ENCODE measurements at regions not wholly inside any gene's neighbourhood (a gene's known extent, or its start where the extent isn't known, plus 50 kb on each side); places are given as distances from the start of the nearest gene placed in this dataset.

GRCh38 chr14:96146131-96146771 lies 58.4 kb upstream of the BDKRB2 start:
- H3K9me3 ChIP-seq (ENCODE audit: control insufficient read depth, low read depth, low read length) = no peaks in the 10 kb centered on the region
- H3K27ac ChIP-seq (ENCODE audit: control insufficient read depth, insufficient read depth, low read length) = no peak overlapping the region
- no peak overlapping the region for H3K4me2 ChIP-seq (ENCODE audit: control insufficient read depth, extremely low read depth, insufficient read depth, low read depth, low read length)
- H3K4me3 ChIP-seq (ENCODE audit: control insufficient read depth in 2 of 3, extremely low read depth in 1 of 3, insufficient read depth in 2 of 3, low read depth in 1 of 3, low read length in 3 of 3) = no peak overlapping the region
- H3K36me3 ChIP-seq (ENCODE audit: control insufficient read depth in 2 of 2, extremely low read depth in 1 of 2, insufficient read depth in 2 of 2, low read length in 2 of 2) = no peaks in the 10 kb centered on the region
- TF ChIP-seq CTCF (optimal IDR thresholded peaks at IDR 0.05 in 1 of 3, IDR thresholded peaks at IDR 0.05 in 1 of 3, conservative IDR thresholded peaks at IDR 0.05 in 1 of 3; ENCODE audit: extremely low read depth in 1 of 3, insufficient read depth in 2 of 3, low read length in 3 of 3) = no peak
- TF ChIP-seq EZH2 (IDR thresholded peaks at IDR 0.05; ENCODE audit: low read length) = no peak
- no peak overlapping the region for H2AFZ ChIP-seq (ENCODE audit: control insufficient read depth, low read length)
- peak; percentile 5 for FAIRE-seq
- H3K9me1 ChIP-seq (ENCODE audit: control insufficient read depth, extremely low read depth, insufficient read depth, low read length) = no peaks in the 10 kb centered on the region
- H3K4me1 ChIP-seq (ENCODE audit: control insufficient read depth, extremely low read depth, insufficient read depth, low read length) = no peaks in the 10 kb centered on the region
- no peaks in the 10 kb centered on the region for H3K79me2 ChIP-seq (ENCODE audit: control insufficient read depth, insufficient read depth, low read length)
- DNase-seq (ENCODE audit: low read depth, low spot score) = no peak
- peaks cover 4% of the 10 kb centered on the region for H3K27me3 ChIP-seq (ENCODE audit: control insufficient read depth, extremely low read depth, insufficient read depth, low read length)
- no peaks in the 10 kb centered on the region for H4K20me1 ChIP-seq (ENCODE audit: control insufficient read depth, extremely low read depth, insufficient read depth, low read length)
- dilution Hi-C loops (cut with MboI; ENCODE audit: extremely low pct_ligation_motif_present, low sequenced_read_pairs) = no loop called here
- H3K9ac ChIP-seq (ENCODE audit: control insufficient read depth, extremely low read depth, insufficient read depth, low read length) = no peak overlapping the region

GRCh38 chr14:96148631-96149030 lies 56.0 kb upstream of the BDKRB2 start:
- TF ChIP-seq CTCF (optimal IDR thresholded peaks at IDR 0.05 in 1 of 3, IDR thresholded peaks at IDR 0.05 in 1 of 3, conservative IDR thresholded peaks at IDR 0.05 in 1 of 3; ENCODE audit: extremely low read depth in 1 of 3, insufficient read depth in 2 of 3, low read length in 3 of 3) (no peak), EZH2 (IDR thresholded peaks at IDR 0.05; ENCODE audit: low read length) (no peak)

More at GRCh38 chr14:96148631-96149030, 56.0 kb upstream of the BDKRB2 start:
- Histone ChIP-seq H3K79me2 (ENCODE audit: control insufficient read depth, insufficient read depth, low read length) (no peaks in the 10 kb centered on the region), H3K9me1 (ENCODE audit: control insufficient read depth, extremely low read depth, insufficient read depth, low read length) (no peaks in the 10 kb centered on the region), H3K36me3 (ENCODE audit: control insufficient read depth in 2 of 2, extremely low read depth in 1 of 2, insufficient read depth in 2 of 2, low read length in 2 of 2) (no peaks in the 10 kb centered on the region), H4K20me1 (ENCODE audit: control insufficient read depth, extremely low read depth, insufficient read depth, low read length) (no peaks in the 10 kb centered on the region), H3K4me3 (ENCODE audit: control insufficient read depth in 2 of 3, extremely low read depth in 1 of 3, insufficient read depth in 2 of 3, low read depth in 1 of 3, low read length in 3 of 3) (no peak overlapping the region), H3K4me2 (ENCODE audit: control insufficient read depth, extremely low read depth, insufficient read depth, low read depth, low read length) (no peak overlapping the region), H3K9ac (ENCODE audit: control insufficient read depth, extremely low read depth, insufficient read depth, low read length) (no peak overlapping the region), H3K4me1 (ENCODE audit: control insufficient read depth, extremely low read depth, insufficient read depth, low read length) (no peaks in the 10 kb centered on the region), H2AFZ (ENCODE audit: control insufficient read depth, low read length) (no peak overlapping the region), H3K9me3 (ENCODE audit: control insufficient read depth, low read depth, low read length) (no peaks in the 10 kb centered on the region), H3K27ac (ENCODE audit: control insufficient read depth, insufficient read depth, low read length) (no peak overlapping the region), H3K27me3 (ENCODE audit: control insufficient read depth, extremely low read depth, insufficient read depth, low read length) (peaks cover 5% of the 10 kb centered on the region)
- FAIRE-seq (no peak), DNase-seq (ENCODE audit: low read depth, low spot score) (no peak)
- dilution Hi-C loops (cut with MboI; ENCODE audit: extremely low pct_ligation_motif_present, low sequenced_read_pairs) = no loop called here

All from keratinocyte (primary cell).